ENCODE measurements at regions not wholly inside any gene's neighbourhood (a gene's known extent, or its start where the extent isn't known, plus 50 kb on each side); places are given as distances from the start of the nearest gene placed in this dataset.
"Not testable (repeated sequence)": the region's sequence is repeated elsewhere in the genome, so short reads cannot be mapped to it uniquely, and the experiment has no call there.

DNA sequence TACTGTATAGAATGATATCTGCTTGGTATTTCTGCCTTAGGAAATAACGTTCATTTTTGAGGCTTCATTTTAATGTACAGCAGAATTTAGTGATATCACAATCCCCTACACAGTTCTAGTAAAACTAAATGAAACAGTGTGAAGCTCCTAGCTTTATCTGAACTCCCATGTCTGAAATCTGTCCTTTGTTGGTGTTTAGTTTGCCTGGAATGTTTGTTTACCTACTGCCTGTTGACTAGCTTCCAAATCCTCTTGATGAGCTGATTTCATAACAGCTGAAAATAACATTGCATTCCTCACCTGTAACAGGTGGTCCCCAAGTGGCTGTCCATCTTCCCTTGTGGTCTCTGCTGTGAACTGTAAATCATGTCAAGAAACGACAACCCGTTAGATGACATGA is 629.1 kb downstream of the TTLL7 start:
- DNase-seq, result not testable (repeated sequence)

DNA sequence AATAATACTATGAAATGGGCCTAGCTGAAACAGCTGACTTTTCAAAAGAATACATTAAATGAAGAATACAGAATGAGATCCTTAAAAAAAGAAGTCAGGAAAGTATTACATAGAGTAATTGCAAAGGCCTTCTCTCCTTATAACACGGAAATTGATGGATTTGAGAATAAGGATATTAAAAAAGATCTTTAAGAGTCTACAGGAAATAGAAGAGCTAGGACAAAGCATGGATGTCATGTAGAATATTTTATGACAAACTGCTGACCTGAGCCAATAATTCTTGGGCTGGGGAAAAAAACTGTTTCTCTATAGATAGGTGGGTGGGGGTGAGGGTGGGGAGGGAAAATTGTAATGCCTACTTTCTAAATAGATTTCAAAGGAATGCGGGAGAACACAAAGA is 633.6 kb downstream of the TTLL7 start:
- DNase-seq, result not testable (repeated sequence)

DNA sequence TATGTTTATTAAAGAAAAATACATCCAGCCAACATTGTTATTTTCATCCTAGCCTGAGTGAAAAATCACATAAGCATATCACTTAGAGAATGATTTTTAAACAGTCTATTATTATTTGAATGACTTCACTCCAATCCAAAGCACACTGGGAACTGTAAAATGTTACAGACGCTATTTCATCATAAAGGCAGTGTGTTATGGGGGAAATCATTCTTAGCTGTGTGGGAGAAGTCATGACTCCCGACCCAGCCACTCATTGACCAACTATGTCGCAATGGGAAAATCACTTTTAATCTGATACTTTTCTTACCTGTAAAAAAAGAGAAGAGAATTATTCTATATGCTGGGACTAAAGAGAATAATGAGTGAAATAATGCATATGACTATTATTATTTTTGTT is 653.6 kb downstream of the TTLL7 start:
- DNase-seq, result not testable (repeated sequence)

DNA sequence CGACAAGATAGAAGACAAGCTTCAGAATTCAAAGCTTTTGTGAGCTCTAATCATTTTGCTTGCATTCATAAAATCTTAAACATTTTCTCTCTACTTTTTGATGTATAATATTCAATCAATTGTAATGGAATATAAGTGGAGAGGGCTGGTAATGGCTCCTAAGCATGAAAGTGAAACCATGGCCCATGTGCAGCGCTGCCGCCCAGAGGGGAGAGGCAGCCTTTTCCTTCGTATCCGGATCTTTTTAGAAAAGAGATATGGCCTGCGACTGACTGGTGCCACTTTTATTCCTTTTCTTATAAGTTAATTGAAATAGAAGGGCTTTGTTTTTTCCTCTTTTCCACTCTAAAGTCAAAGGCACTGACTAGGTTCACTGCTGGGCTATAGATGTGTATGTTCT is 655.2 kb downstream of the TTLL7 start:
- not testable (repeated sequence) for DNase-seq

DNA sequence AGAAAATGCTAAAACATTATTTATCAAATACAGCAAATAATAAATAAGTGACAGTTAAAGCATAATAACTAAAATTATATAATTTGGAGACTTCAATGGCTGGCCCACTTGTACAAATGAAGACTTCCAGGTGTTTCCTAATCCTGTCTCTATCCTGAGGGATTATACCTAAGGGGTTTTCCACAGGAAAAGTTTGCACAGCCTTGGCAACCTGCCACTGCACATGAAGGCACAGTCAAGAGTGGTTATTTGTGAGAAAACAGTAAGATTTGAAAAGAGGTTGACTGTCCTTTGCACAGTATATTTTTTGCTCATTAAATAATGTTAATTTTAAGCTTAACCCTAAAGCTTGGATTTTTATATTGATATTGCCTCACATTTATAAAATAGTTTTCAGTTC is 655.9 kb downstream of the TTLL7 start:
- not testable (repeated sequence) for DNase-seq

DNA sequence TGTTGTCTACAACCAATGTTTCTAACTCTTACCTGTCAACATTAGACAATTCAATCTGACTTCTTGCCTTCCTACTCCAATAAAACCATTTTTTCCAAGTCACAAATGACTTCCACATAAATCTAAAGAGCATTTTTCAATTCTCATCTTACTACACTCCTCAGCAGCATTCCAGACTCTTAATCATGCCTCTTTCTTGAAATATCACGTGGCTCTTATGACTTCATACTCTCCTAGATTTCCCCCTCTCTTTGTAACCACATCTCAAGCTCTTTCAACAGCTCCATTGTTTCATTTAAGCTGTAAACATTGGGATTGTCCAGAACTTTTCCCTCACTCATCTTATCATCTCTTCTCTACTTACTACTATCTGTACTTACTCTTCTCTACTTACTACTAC is 666.6 kb downstream of the TTLL7 start:
- not testable (repeated sequence) for DNase-seq

DNA sequence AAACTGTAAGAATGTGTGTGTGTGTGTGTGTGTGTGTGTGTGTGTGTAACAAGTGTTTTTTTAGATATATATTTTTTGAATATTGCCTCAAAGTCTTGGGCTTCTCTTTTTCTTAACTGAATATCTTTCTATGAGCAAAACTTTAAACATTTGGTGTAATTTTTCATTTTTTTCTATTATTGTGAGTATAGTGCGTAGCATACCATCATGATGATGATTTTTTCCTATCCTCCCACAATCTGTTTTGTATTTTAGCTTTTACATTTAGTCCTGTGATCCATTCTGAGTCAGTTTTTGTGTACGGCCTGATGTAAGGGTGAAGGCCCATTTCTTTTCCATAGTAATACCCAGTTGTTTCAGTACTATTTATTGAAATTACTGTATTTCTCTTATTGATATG is 680.6 kb downstream of the TTLL7 start:
- no peak for DNase-seq

DNA sequence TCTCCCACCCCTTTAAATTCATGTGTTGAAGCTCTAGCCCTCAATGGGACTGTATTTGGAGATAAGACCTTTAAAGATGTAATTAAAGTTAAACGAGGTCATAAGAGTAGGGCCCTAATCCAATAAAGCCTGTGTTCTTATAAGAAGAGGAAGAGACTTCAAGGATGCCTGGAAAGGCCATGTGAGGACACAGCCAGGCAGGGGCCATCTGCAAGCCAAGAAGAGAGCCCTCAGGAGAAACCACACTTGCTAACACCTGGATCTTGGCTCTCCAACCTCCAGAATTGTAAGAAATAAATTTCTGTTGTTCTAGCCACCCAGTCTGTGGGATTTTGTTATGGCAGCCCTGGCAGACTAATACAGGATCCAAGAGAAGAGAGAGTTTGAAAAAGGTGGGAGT is 683.5 kb downstream of the TTLL7 start:
- DNase-seq, result not testable (repeated sequence)

DNA sequence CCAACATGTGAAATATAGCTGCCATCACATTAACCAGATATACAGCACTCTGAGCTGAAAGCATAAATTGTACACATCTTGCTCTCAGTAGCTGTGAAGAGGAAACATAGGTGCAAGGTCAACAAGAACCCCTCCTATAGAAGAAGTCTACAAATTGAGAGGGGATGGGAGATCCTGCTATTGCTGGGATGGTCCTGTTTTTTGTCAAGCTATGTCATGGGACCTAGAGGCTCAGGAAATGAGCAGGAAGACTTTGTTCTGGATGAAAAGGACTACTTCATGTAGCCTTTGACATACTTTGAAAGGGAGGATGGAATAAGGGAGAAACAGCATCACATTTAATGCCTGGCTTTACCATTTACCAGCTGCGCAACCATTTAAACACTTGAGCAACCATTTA is 688.8 kb downstream of the TTLL7 start:
- DNase-seq, result not testable (repeated sequence)

DNA sequence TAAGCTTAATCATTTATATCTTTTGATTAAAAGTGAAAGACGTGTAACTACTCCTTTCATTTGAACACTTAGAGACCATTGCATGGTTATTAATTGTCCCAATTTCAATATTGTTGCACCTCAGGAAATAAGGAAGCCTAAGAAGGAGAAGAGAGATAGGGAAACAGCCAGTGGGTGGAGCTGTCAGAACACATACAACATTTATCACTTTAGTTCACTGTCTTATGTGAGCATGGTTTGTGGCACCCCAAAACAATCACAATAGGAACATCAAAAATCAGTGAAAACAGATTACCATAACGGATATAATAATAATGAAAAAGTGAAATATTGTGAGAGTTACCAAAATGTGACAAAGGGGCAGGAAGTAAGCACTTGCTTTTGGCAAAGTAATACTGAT is 689.9 kb downstream of the TTLL7 start:
- DNase-seq, result not testable (repeated sequence)

DNA sequence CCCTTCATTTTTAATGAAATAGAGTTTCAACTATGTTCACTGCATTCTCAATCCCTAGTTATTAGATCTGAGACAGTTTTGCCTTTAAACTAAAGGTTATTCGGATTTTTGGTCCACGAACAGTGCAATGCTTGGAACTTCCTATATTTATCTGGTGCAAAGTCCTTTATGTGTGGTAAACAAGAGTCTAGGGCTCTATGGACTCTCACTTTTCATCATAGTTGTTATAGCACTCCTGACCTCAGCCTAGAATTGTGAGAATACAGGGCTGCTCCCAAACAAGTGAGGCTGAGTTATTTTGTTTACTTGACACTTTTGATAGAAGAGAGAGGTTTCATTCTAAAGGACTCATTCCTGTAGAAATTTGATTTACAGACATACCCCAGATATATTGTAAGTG is 692.1 kb downstream of the TTLL7 start:
- DNase-seq, result not testable (repeated sequence)

DNA sequence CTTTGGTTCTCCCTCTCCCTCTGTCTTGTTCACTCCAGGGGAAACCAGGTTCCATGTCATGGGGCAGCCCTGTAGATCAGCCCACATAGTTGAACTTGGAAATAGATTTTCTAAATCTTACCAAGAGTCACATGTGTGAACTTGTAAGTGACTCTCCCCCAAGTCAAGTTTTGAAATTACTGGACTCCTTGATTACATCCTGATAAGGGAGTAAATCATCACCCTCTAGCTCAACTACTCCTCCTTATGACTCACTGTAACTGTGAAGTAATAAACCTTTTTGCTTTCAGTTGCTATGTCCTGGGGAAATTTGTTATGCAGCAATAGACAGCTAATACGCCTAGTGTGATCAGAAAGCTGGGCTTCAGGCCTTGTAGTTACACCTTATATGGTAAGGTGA is 703.3 kb downstream of the TTLL7 start:
- DNase-seq, result not testable (repeated sequence)

DNA sequence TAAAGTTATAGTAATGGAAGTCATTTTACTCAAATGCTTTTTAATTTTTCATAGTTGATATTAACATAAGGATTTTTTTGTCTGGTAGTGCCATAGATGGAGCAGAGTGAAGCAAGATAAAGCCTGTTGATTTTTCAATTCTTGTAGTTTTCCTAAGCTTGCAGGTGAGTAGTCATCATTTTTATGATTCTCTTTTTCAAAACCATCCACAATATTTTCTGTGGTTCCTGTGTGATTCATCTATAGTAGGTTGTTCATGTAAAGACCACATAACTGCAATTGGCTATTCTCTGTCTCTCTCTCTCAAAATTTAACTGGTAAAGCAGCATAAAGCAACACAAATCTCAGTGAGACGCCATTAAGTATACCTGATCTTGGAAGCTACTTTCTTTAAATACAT is 711.5 kb downstream of the TTLL7 start:
- DNase-seq, result not testable (repeated sequence)

DNA sequence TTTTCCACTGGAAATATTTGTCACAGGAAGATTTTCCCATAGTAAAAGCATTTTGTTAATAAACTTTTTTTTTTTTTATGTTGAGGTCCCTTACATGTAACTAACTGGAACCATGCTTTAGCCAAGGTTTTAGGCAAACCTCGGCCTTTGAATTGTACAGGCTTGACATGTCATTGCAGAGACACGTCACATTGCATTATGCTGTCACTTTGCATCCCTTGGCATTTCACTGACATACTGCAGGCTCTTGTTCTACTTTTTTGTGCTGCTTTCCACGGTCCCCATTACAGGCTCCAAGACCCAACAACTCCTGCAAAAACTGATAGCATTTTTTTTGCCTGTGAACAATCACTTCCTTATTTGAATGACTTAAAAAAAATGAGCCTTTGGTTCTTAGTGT is 724.3 kb downstream of the TTLL7 start:
- not testable (repeated sequence) for DNase-seq

DNA sequence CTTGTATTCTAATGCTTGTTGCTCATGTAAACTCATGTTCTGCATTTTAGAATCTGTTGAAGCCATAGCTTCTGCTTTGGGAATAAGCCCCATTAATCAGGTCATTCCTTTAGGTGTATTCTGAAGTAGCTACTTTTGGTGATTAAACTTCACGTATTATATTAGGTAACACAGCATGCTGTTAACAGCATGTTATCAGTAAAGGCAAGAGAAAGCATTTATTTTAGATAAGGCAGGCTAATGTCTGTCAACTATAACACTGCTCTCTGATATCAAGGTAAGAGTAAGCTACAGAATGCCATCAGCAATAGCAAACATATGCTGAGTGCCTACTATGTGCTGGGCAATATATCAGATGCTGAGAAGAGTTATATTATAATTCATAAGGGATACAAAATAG is 726.4 kb downstream of the TTLL7 start:
- not testable (repeated sequence) for DNase-seq

DNA sequence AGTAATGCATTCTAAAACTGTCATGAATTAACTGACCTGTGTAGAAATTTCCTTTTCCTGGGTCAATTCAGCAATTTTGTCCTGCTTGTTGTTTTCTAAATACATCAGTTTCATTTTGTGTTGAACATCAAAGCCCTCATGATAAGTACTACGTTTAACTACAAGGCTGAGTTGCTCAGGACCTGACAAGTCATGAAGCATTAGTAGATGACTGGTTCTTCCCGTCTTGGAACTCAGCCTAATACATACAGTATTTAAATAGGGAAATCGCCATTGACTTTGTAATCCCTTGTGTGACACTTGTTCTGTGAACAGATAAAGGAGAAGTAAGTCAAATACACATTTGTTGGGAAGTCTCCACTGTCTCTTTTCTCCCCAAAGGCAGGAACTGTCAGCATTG is 727.1 kb downstream of the TTLL7 start:
- DNase-seq, result not testable (repeated sequence)

DNA sequence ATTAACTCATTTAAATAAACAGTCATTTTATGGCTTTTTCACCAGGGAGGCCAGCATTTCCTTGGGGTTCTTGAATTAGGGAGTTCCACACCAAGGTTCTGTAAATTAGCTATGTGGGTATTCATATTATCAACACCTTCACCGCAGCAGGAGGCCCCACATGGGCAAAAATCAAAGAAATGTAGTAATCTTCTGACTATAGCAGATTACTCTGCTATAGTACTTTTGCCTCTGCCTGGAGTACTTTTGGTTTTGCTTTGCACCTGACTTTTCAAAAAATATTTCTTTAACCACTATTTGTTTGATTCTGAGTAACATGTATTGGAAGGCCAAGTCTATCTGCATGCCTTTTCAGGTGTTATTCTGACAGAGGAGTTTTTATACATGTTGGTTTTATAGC is 728.1 kb downstream of the TTLL7 start:
- not testable (repeated sequence) for DNase-seq

DNA sequence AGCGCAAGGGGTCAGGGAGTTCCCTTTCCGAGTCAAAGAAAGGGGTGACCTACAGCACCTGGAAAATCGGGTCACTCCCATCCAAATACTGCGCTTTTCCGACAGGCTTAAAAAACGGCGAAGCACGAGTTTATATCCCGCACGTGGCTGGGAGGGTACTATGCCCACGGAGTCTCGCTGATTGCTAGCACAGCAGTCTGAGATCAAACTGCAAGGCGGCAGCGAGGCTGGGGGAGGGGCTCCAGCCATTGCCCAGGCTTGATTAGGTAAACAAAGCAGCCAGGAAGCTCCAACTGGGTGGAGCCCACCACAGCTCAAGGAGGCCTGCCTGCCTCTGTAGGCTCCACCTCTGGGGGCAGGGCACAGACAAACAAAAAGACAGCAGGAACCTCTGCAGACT is 735.1 kb downstream of the TTLL7 start:
- not testable (repeated sequence) for DNase-seq

DNA sequence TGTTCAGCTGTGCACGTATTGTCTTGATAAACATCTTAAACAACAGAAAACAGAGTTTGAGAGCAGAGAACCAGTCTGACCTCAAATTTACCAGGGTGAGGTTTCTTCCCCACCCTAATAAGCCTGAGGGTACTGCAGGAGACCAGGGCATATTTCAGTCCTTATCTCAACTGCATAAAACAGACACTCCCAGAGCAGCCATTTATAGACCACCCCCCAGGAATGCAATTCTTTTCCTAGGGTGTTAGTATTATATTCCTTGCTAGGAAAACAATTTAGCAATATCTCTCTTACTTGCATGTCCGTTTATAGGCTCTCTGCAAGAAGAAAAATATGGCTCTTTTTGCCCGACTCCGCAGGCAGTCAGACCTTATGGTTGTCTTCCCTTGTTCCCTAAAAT is 747.2 kb downstream of the TTLL7 start:
- DNase-seq, result not testable (repeated sequence)

DNA sequence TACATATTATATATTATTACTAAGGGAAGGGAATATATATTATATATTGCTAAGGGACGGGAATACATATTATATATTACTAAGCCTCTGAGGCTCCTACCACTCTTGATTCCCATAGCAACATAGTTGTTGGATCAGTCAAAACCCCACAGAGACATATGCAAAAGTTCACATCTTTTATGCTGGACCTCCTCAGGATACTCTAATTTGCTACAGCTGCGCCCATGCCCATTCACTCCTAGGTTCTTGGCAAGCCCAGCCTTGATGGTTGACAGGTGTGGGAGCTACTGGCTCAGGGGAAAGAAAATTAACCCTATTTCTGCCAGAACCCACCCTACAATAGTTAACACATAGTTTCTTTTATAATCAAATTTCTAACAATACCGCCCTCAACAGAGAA is 752.2 kb downstream of the TTLL7 start:
- not testable (repeated sequence) for DNase-seq

DNA sequence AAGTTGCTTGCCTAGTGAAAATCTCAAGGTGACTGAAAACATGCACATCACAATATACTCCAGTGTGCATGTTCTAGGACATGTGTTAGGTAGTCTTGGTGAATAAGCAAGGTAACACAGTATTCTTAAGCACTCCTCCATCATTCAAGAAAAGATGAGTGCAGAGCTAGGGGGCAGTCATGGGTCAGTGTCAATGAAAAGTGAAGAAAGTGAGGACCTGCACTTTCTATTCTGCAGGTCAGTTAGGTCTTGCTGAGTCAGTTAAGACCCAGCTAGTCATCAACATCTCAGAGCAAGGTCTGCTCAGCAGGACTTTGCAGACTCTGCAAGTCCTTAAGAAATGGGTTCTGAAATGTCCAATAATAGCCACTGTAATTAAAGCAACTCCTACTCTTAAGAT is 754.1 kb downstream of the TTLL7 start:
- not testable (repeated sequence) for DNase-seq

DNA sequence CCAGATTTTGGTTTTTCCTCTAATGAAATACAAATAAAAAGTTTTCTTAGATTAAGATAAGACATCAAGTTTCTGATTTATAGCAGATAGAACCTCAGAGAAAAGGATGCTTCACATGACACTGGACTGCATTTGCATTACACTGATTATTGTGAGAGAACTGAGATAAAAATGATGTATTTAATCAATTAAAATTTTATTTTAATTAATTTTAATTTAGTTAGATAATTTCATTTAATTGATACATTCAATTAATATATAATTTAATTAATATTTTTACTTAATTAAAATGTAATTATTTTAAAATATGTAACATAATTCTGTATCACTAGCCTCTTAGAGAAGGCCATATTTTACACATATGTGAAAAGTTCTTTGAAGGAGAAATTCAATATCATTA is 759.4 kb downstream of the TTLL7 start:
- DNase-seq, result not testable (repeated sequence)

DNA sequence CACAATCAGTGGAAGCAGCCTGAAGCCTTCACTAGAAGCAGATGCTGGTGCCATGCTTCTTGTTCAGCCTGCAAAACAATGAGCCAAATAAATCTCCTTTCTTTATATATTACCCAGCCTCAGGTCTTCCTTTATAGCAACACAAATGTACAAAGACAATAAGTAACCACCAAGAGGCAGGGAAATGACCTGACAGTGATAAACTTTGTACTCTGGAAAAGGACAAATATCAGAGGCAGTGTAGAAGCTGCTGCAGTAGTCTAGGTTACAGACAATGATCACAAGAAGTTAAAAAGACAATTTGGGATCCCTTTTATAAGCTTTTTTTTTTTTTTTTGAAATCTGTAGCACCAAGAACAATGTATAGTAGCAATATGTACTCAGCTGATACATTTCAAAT is 760.3 kb downstream of the TTLL7 start:
- not testable (repeated sequence) for DNase-seq

DNA sequence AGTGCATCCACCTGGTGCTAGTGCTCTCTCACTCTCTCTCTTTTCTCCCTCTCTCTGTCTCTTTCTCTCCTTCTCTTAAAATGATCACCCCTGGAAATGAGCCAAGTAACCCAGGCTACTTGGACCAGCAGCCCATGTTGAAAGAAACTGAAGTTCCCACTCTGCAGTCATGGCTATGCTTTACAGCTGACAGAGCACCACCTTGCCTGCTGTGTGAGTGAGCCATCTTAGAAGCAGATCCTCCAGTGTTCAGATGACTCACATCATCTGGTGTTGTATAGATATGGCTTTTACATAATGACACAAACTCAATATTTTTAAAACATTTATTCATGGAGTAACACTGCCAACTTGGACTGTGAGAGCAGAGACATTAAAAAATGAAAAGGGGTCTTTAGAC is 779.1 kb downstream of the TTLL7 start:
- not testable (repeated sequence) for DNase-seq

DNA sequence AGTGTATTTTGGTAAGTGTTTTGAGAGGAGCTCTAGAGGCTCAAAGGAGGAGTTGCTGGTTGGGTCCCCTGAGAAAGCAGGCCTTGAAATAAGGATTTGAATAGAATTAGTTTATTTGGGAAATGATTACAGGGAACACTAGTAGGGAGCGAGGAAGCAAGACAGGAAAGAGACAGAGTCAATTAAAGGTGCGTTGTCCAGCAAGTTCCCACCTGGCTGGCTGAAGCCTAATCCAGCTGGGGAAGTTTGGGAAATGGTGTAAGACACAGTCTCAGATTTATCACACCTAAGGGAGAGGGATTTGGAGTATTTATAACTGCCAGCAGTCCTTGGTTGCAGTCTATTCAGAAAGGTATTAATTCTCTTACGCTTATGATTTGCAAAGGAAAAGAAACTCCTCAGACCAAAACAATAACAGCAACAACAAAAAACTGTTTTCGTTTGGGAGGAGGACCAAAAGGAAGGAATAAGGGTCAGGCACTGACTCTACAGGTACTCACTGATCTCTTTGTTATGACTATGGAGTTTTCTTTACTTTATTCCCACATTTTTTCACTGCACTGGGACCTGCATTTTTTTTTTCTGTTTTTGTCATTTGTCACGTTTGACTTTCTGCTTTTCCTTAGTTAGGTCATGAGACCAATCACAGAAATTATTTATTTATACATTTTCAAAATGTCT is 780.8 kb downstream of the TTLL7 start:
- DNase-seq, result not testable (repeated sequence)
